Occipital lobe (tissue), 1 donor: ENCODE measurements at regions not wholly inside any gene's neighbourhood (a gene's known extent, or its start where the extent isn't known, plus 50 kb on each side); places are given as distances from the start of the nearest gene placed in this dataset.

ENCODE experiments used
- DNase-seq: peaks from one replicate; lab custom pipeline; 2025; lab: John Stamatoyannopoulos, UW

- no peak for DNase-seq
Measured at GRCh38 chr6:157755746-157756411, 67.2 kb upstream of the SNX9 start.

- peak; percentile 74 for DNase-seq
Measured at GRCh38 chr6:157756708-157757429, 66.2 kb upstream of the SNX9 start.

DNA sequence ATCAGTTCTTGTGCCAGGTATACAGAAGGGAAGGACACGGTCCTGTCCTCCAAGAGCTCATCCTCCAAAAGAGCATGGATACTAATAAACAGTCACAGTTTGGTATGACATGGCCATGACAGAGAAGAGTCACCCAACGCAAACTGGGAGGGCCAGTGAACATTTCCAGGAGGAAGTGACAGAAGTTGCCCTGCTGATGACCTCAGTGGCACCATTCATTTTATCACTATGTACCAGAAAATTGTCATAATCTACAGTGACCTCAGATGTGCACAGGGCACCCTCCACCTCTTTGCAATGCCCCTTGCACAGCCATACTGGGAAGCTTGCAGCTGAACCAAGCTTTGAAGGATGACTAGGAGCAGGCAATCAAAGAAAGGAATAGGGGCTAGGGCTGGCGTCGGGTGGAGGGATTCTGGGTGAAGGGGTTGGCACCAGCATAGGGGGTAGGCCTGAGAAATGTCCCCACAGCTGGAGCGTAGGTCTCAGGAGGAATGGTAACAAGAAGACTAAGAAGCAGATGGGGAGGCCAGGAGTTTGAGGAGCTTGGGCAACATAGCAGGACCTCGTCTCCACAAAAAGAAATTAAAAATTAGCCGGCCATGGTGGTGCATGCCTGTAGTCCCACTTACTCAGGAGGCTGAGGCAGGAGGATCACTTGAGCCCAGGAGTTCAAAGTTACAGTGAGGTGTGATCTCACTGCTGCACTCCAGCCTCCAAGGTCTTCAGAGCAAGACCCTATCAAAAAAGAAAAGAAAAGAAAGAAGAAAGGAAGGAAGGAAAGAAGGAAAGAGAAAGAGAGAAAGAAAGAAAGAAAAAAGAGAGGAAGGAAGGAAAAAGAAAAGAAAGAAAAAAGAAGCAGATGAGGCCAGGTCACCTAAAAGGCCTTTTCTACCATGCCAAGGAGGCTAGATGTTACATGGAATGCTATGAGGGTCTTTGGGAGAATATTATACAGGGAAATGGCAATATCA is 65.3 kb upstream of the SNX9 start:
- DNase-seq = no peak

GRCh38 chr6:157758516-157759023 is 64.5 kb upstream of the SNX9 start:
- DNase-seq = no peak

DNA sequence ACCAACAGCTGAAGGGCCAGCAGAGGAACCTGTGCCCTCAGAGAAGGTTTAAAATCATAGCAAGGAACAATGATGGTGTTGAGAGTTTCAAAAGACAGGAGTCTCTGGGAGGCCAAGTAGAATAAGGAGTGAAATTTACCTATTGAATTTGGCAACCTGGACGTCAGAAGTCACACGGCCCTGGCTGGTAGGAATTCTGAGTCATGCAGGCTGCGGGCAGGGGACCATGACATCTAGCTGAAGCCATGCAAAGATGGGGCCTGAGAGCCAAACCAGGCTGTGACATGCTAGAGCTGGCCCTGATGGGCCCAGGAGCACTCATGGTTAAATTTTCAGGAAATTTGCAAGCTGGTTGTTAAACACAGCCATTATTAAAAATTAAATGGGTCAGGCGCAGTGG is 64.0 kb upstream of the SNX9 start:
- no peak for DNase-seq

GRCh38 chr6:157760137-157760536 is 62.9 kb upstream of the SNX9 start:
- DNase-seq = no peak

DNA sequence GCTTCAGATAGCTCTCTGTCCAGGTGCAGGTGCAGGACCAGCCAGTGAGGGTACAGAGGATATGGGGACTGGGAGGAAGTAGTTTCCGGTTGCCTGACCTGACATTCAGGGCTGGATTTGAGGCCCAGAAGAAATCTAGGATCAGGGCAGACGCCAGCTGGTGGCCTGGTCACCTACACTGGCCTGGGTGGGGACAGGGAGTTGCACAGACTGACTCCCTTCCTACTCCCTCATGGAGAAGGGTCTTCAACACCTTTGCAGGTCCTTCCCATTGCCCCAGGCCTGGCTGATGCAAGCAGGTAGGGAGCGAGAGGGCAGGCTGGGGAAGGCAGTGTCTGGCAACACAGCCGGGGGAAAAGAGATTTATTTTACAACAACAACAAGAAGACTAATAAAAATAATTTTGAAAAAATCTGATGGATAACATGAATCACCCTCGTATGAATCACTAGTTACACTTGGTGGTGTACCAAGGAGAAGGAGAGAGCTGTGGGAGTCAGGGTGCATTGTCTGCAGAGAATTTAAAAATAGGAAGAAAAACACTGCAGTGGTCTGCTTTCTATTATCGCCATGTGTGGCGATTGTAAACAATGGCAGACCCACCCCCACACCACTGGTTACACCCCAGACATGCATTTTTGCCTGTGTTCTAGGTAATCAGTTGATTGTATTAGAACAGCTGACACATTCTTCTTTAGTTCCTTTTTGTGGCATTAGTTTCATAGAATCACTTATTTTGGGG is 62.3 kb upstream of the SNX9 start:
- DNase-seq = no peak

GRCh38 chr6:157761331-157761921 is 61.6 kb upstream of the SNX9 start:
- DNase-seq = no peak

DNA sequence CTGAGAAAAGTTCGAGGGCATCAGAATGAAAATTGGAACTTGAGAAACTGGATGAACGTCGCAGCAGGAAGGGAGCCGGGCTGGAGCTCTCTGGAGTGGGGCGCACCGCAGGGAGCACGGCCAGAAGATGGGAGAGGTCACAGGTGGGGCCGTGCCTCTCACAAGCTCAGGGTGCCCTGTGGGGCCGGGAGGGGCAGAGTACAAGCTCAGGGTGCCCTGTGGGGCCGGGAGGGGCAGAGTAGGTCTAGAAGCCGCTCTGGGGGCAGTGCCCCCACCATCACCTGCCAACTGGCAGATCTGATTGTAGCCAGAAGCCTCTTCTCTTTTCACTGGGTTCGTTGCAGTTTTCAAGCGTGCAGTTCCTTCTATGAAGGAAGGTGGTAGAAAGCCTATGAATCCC is 61.1 kb upstream of the SNX9 start:
- no peak for DNase-seq

DNA sequence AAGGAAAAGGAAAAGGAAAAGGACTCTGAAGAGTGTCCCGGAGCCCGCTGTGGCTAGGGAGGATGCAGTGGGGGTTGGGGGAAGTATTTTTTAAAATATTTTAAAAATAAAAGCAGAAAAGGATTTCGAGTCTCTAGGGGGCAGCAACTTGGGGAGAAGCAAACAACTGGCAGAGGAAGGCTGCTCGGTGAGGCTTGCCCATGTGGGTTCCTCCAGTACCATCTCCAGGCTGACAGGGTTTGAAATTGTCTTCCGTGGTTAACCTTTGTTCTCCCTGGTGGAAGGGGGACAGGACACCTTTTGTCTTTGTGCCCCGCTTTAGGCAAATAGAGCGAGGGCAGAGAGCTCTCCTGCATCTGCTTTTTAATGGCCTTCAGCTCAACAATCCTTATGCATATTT is 60.4 kb upstream of the SNX9 start:
- no peak for DNase-seq

DNA sequence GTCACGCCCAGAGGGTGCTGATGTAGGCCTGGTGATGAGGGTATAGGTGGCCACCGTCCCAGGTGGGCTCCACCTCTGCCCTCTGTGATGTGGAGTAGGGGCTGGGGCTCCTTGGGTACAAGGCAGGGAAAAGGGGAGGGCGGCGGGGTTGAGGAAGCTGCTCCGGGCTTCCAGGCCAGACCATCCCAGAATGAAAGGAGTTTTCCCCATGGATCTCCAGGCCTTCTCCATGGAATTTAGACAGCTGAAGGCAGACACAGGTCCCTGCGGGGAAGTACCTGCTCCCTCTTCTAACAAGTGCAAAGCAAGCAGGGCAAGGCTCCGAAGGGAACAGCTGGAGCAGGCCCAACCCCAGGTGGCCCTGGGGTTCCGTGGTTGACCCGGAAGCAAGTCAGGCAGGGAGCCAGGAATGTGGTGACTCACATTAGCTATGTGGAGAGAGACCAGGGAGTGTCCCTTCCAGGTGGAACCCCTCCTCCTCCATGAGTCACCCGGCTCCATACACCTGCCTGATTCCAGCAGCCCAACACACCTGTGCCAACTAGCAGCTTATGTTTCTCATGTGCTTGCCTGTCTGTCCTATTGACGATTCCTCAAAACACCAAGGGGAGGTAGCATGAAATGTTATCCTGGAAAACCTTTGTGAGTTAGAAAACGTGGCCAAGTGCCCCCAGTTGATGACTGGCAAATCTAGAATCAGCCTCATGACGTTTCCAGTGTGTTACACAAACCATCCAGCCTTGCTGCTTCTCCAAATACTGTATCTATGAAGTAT is 59.7 kb upstream of the SNX9 start:
- no peak for DNase-seq

DNA sequence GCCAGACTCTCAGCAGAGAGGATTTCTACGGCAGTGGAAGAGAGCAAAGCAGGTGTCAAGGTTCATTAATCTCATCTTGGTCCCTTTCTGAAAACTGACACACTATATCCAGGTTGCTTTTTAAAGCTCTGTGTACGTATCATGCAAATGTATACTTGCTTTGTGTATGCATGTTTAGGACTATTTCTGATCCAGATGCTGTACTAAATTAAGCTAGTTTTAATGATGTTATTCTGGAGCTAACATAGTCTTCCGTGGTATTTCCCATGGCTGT is 59.2 kb upstream of the SNX9 start:
- DNase-seq = no peak

GRCh38 chr6:157764178-157765068 is 58.6 kb upstream of the SNX9 start:
- DNase-seq = peak; percentile 85

DNA sequence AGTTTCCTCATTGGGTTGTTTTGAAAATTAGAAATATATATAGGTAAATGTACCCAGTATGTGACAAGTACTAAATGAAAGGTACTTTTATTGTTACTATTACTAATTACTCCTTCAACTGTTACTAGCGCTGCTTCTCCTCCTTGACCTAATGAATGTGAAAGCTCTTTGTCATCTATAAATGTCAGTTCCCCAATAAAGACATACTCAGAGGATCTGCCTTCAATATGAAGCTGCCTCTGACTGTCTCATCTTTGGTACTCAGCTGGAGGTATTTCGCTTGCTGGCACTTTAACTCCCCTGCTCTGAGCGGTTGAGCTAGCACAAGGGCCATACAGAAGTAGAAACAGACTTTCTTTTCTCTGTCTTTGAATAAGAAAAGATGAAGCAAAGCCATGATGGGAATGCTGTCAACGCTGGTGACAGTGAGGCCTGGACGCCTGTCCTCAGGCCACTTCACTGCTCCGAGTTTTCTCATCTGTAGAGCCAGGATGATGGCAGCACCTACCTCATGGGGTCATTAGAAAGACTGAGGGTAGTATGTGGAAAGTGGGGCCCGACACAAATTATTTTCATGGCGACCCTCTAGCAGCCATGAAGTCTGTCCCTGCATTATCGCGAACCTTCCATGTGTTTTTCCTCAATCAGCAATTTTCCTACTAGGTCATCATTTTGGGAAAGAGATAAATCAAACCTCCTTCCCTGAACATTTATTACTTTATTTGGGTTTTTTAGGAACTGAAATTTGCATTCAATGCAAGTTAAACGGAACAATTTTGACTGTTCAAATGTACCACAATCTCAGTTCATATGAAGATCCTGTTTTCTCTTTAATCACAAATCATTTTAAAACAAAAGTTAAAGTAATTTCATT is 55.9 kb upstream of the SNX9 start:
- DNase-seq = no peak

DNA sequence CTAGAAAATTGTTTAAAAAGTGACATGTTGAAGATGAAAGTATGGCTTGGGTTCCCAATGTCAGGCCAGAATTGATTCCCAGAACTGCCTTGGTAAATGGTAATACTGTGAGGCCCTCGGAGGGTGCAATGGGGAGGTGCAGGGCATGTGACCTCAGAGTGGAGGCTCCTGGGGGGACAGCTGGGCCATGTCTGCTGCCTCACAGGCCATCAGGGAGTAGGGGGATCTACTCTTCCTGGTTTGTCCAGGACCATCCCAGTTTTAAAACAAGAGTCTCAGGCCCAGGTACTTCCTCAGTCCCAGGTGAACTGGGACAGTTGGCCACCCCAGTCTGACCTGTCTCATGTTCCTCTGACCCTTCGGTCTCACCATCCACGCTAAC is 55.3 kb upstream of the SNX9 start:
- no peak for DNase-seq

- DNase-seq = no peak
Measured at GRCh38 chr6:157768304-157768703, 54.7 kb upstream of the SNX9 start.

DNA sequence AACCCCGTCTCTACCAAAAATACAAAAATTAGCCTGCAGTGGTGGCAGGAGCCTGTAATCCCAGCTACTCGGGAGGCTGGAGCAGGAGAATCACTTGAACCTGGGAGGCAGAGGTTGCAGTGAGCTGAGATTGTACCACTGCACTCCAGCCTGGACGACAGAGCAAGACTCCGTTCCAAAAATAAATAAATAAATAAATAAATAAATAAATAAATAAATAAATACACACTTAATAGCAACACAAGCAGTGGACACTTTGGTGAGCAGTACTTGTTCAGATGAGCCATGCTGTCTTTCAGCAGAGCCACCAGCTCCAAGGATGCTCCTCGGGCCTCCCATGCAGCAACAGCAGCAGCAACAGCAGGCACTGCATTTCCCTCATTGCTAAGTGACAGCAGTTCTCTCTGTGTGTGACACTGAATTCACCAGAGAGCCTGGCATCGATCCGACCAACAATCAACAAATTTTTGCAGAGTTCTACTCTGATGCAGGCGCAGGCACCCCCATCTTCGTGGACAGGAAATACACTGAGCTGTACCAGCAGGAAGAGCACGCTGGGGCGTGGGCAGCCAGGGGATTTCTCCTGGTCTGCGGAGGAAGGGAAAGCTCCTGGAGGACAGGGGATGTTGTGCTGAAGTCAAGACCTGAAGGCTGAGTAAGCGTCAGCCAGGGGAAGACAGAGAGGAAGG is 54.0 kb upstream of the SNX9 start:
- DNase-seq = no peak
